HG03354 (cell line): ENCODE measurements at regions not wholly inside any gene's neighbourhood (a gene's known extent, or its start where the extent isn't known, plus 50 kb on each side); places are given as distances from the start of the nearest gene placed in this dataset.
"Not testable (repeated sequence)": the region's sequence is repeated elsewhere in the genome, so short reads cannot be mapped to it uniquely, and the experiment has no call there.

Source experiments
- ATAC-seq: cut with Tn5 transposase; IDR thresholded peaks from one replicate; pipeline ENCODE4 v1.9.1; 2021; ENCODE audit warnings: mild to moderate bottlenecking; ENCODE audit not compliant: unreplicated experiment, poor library complexity, severe bottlenecking

DNA sequence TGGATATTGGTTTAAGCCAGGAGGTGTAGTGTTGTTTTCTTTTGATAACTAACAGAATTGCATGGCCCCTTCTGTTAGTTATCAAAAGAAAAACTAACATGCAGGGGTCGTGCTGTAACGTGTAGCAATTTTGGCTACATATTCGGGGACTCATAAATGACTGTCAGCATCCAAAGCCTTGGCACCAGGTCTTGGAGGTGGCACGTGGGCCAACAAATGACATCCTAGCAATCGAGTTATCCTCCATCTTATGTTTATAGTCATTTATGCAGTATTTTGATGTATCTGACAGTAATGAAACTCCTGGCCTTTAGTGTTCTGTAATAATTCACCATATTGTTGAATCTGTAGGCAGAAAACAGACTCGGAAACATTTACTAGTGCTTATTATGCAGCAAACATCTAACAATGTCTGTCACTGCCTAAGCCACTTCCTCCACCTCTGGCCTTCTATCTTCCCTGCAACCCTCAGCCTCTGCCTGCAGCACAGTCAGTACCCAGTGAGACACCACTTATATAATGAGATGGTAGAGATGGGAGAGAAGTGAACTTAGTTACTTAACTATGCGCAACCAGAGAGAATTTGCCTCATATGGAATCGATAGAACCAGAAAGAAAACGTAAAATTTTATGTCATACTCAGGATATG lies 184.6 kb downstream of the AEBP2 start:
- ATAC-seq, result no peak

DNA sequence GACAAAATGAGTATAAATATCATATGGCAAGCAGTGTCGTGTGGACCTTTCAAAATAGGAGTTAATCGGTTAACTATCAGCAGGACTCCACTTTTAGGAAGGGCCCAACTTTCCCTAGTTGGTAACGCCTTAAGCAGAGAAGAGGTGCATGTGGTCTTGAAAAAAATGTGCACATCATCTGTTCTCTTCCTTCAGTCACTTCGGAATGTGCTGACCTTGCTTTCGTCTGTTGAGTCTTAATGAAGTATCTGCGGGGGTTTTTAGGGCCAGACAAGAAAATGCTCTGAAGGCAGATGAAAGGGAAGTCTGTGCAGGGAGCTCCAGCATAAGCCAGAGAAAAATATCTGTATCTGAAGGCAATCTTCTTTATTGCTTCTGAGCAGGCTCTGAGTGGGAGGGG lies 185.2 kb downstream of the AEBP2 start:
- no peak for ATAC-seq

DNA sequence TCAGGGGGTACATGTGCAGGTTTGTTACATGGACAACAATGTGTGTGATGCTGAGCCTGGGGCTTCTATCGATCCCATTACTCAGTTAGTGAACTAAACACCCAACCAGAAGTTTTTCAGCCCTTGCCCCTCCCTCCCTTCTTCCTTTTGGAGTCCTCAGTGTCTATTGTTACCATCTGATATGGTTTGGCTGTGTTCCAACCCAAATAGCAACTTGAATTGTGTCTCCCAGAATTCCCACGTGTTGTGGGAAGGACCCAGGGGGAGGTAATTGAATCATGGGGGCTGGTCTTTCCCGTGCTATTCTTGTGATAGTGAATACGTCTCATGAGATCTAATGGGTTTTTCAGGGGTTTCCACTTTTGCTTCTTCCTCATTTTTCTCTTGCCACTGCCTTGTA lies 186.3 kb downstream of the AEBP2 start:
- not testable (repeated sequence) for ATAC-seq

DNA sequence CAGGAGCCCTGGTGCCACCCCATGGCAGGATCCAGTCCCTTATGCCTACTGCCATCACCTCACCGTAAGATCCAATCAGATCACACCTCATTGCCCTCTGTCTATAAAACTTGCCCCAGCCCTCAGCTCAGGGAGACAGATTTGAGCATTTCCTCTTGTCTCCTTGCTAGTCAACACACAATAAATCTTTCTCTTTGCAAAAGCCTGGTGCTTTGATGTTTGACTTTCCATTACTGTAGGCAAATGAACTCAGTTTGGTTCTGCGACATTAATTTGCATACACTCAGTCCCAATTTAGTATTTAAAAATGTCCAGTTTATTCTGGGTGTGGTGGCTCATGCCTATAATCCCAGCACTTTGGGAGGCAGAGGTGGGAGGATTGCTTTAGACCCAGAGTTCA lies 188.4 kb downstream of the AEBP2 start:
- ATAC-seq, result no peak

- ATAC-seq, result no peak
These were observed 191.2 kb downstream of the AEBP2 start for GRCh38 chr12:19630536-19630935.

GRCh38 chr12:19633194-19633593 lies 193.9 kb downstream of the AEBP2 start:
- no peak for ATAC-seq

DNA sequence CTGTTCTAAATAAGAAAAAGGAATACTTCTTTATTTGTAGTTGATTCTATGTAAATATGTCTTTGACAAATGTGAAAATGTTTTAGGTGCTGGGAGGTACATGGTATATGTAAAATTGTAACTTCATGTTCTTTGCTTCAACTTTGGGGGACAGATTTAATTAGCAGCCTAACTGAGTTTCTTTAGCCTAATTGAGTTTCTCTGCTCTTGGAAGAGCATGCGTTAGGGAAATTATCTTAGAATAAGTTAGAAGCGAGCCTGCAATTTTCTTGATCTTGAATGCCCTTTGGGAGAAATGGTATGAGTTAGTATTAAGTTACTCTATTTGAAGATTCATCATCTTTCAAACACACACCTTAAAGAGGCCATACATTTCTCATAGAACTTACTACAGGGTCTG lies 194.3 kb downstream of the AEBP2 start:
- no peak for ATAC-seq

DNA sequence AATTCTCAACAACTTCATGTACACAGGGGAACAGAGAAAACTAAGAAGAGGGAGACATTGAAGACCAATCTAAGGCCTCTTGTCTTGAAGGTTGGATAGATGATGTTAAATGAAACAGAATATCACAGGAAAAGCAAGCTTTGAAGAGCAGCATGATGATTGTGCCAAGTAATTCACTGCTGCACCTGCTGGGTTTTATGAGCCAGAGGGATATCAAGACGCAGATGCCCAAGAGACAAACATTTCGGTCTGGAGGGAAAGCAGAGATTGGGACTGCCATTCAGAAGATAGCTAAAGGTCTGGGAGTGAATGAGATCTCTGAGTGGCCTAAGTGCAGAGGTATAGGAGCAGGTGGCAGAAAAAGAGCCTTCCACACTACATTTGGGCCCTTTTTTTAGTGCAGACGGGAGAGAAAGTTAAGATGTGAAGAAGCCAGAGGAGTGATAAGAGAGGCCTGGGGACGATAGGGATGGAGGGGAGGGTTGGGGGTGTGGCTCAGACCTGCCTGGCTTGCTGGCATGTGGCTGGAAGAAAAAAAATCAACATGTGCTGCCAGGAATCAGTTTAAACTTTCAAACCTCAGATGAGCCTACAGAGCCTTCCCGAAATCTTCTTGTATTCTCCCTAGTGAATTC lies 200.6 kb downstream of the AEBP2 start:
- no peak for ATAC-seq

DNA sequence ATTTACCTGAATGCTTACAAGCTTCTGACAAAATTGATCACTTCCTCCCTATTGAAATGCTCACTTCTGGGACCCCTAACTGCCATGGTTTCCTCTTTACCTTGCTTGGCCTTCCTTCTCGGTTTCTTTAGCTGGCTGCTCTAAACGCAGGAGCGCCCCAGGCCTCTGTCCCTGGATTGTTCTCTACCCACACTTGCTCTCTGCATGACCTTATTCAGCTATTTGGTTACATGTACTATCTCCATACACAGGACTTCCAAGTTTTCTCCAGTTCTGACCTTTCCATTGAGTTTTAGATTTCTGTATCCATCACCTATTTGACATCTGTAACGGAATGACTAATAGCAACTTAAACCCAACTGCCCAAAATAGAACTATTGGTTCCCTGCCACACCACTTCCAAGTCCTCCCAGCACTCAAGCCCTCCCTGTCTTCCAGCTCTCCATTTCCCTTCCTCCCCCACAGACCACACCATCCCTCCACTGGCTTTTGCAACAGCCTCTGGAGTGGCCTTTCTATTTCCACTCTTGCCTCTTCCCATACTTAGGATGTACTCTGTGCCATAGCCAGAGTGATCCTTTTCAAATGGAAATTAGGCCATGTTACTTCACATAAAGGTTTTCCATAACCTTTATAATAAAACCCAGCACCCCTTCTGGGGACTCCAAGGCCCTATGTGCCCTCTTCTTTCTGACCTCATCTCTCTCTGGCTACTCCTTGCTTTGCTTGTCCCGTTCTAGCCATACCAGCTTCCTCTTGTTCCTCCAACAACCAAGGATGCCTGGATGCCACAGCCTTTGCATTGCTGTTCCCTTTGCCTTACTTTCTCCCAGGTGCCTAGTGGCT lies 202.2 kb downstream of the AEBP2 start:
- ATAC-seq, result no peak

- no peak for ATAC-seq
These were observed 203.1 kb downstream of the AEBP2 start for GRCh38 chr12:19642345-19642744.

- no peak for ATAC-seq
These were observed 204.3 kb downstream of the AEBP2 start for GRCh38 chr12:19643635-19644034.

GRCh38 chr12:19644571-19644970 lies 205.3 kb downstream of the AEBP2 start:
- no peak for ATAC-seq

DNA sequence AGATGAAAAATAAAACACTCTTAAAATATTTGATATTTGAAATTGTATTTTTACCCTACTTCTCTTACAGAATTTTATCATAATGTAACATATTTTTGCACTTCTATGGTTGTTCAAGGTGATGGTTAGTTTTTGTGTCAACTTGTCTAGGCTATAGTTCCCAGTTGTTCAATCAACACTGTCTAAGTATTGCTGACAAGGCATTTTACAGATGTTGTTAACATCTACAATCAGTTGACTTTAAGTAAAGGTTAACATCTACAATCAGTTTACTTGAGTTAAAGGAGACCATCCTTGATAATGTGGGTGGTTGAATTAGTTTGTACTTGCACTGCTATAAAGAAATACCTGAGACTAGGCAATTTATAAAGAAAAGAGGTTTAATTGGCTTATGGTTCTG lies 206.5 kb downstream of the AEBP2 start:
- ATAC-seq, result no peak

- no peak for ATAC-seq
These were observed 207.3 kb downstream of the AEBP2 start for GRCh38 chr12:19646599-19646998.

GRCh38 chr12:19647806-19648556 lies 208.7 kb downstream of the AEBP2 start:
- no peak for ATAC-seq

DNA sequence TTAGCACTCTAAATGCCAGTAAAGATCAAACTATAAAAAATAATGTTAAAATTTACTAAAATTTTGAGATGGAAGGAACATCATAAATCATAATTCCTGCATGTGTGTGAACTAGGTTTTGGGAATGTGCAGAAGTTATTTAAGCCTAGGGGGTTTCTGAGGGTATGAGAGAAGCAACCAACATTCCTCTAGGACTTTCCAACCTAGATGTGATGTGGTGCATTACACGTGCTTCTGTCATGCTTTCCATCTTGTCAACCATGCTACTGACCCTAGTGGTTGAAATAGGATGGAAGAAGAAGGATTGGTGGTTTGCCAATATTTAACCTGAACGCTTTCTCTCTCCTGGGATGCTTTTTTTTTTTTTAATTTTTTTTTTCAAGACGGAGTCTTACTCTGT lies 209.3 kb downstream of the AEBP2 start:
- no peak for ATAC-seq

GRCh38 chr12:19652386-19652785 lies 213.1 kb downstream of the AEBP2 start:
- no peak for ATAC-seq

DNA sequence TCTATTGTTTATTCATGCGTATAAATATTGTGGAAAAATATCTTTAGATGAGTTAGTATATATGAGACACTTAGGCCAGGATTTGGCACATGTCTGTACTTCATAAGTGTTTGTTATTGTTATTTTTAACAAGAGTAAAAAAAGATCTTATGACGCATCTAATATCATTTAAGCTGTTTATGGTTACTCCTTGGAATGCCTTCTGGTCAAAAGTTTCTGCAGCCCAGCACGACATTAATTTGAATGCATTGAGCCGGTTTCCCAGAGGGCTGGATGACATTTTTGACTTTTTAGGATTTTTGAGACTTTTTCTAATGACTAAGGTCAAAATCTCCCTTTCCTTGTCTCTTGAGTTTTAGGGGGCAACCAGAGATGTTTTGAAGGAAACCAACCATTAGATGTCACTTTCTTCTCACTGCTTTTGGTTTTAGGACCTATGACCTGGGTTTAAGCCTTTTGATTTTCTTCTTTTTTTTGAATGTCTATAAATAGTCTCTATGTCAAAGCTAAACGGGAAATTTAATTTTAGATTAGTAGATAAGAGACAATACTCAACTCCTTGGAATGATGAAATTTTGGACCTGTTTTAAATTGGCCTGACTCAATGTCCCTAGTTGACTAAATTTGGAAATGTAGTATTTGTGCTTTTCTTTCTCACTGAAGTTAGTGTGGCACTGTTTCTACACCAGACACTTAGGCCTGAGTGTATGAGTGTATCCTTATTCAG lies 215.5 kb downstream of the AEBP2 start:
- ATAC-seq, result no peak

- no peak for ATAC-seq
These were observed 217.9 kb downstream of the AEBP2 start for GRCh38 chr12:19657118-19657731.
